Stimulated activated effector memory CD8-positive, alpha-beta T cell treated with anti-CD3 and anti-CD28 coated beads, Interleukin-12 subunit alpha, Interleukin-12 subunit beta, amount 100 ng/mL, for 72 hours (primary cell): ENCODE measurements at regions not wholly inside any gene's neighbourhood (a gene's known extent, or its start where the extent isn't known, plus 50 kb on each side); places are given as distances from the start of the nearest gene placed in this dataset.

Experiments used
- ATAC-seq: fragments of 150-1000 bp; cut with Tn5 transposase; 2 replicates; pipeline ENCODE4 v1.10.0; 2021
- DNase-seq, 2 donors: peaks; one replicate each; pipeline ENCODE4 v3.0.0; 2021 to 2022; ENCODE audit warnings: low spot score in 2 of 2
- H3K27ac Mint-ChIP-seq: one replicate; pipeline ENCODE4 v1.8.0; 2022; ENCODE audit warnings: mild to moderate bottlenecking, mixed read lengths
- H3K36me3 Mint-ChIP-seq: one replicate; pipeline ENCODE4 v1.8.0; 2022; ENCODE audit warnings: mild to moderate bottlenecking, mixed read lengths
- H3K4me1 Mint-ChIP-seq: one replicate; pipeline ENCODE4 v1.8.0; 2022; ENCODE audit warnings: mixed read lengths
- H3K4me3 Mint-ChIP-seq: one replicate; pipeline ENCODE4 v1.8.0; 2022; ENCODE audit warnings: mild to moderate bottlenecking, mixed read lengths
- H3K9me3 Mint-ChIP-seq: one replicate; pipeline ENCODE4 v1.8.0; 2022; ENCODE audit warnings: mixed read lengths

- no peaks in the 10 kb centered on the region for H3K9me3 Mint-ChIP-seq
- H3K4me3 Mint-ChIP-seq, result no peak overlapping the region
- peaks cover 5% of the 10 kb centered on the region for H3K4me1 Mint-ChIP-seq
- DNase-seq (no peak), ATAC-seq (no peak)
- H3K36me3 Mint-ChIP-seq, result no peaks in the 10 kb centered on the region
- no peak overlapping the region for H3K27ac Mint-ChIP-seq
Observed at GRCh38 chr1:11338284-11338924, 65.4 kb downstream of the UBIAD1 start.

DNA sequence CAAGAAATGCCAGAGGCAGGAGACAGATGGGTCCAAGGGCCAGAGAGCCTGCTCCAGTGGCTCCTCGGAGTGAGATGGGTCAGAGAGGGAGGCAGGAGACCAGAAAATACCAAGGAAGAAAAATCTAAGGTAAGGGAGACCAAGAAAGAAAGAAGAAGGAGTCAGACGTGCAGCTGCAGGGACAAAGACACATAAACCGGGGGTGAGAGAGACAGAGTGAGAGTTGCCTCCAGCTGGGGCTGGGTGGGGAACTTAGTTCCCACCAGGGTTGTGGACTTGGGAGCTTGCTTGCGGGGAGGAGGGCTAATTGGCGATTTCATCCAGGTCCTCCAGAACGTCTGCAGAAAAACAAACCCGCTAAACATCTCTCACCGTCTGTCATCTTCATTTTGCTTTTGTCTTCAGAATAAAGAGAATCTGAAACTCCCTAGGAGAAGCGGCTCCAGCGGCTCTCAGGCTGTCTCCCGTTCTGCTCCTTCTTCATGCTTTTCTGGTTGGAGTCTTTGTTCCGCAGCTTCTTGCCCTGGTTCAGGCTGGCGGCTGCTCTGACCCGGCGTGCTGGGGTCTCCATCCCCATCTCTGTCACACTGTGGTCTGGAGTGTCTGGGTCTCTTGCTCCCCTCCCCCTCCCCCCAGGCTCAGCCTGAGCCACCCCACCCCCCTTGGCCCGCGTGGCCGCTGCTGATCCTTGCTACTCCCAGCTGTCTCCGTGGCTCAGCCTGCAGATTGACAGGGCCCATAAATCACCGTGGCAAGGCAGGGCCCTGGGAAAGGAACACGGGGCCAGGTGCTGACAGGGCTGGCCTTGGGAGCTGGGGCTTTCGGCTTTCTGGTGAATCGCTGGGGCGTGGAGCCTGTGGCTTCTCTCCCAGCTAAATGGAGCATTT lies 66.6 kb downstream of the UBIAD1 start:
- no peak overlapping the region for H3K27ac Mint-ChIP-seq
- no peaks in the 10 kb centered on the region for H3K9me3 Mint-ChIP-seq
- DNase-seq (no peak), ATAC-seq (no peak)
- peaks cover 5% of the 10 kb centered on the region for H3K4me1 Mint-ChIP-seq
- H3K36me3 Mint-ChIP-seq, result no peaks in the 10 kb centered on the region
- no peak overlapping the region for H3K4me3 Mint-ChIP-seq

GRCh38 chr1:11340233-11340632 lies 67.2 kb downstream of the UBIAD1 start:
- H3K36me3 Mint-ChIP-seq, result no peaks in the 10 kb centered on the region
- no peak overlapping the region for H3K4me3 Mint-ChIP-seq

GRCh38 chr1:11341901-11342552 lies 69.0 kb downstream of the UBIAD1 start:
- no peaks in the 10 kb centered on the region for H3K4me1 Mint-ChIP-seq
- no peak for DNase-seq
- ATAC-seq, result no peak
- no peak overlapping the region for H3K4me3 Mint-ChIP-seq
- H3K9me3 Mint-ChIP-seq, result no peaks in the 10 kb centered on the region
- no peaks in the 10 kb centered on the region for H3K36me3 Mint-ChIP-seq
- H3K27ac Mint-ChIP-seq, result no peak overlapping the region

More at GRCh38 chr1:11340233-11340632, 67.2 kb downstream of the UBIAD1 start:
- peaks cover 2% of the 10 kb centered on the region for H3K4me1 Mint-ChIP-seq
- no peaks in the 10 kb centered on the region for H3K9me3 Mint-ChIP-seq
- ATAC-seq (no peak), DNase-seq (no peak)
- H3K27ac Mint-ChIP-seq, result no peak overlapping the region

DNA sequence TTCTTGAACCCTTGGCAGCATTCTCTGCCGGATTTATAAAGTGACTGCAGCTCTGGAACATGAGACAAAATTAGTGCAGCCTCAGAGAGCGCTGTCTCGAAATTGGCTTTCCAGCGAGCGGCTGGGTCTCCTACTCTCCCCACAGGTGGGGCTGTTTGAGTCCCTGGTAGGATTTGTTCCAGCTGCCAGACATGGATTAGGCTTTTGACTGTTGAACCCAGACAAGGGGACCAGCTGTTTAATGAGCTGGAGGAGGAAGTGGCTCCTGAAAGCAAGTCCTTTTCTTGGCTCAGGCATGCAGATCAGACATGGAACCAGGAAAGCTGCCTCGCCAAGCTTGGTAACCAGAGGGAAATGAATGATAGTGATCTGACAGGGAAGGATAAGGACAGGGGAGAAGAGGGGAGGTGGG lies 69.6 kb downstream of the UBIAD1 start:
- H3K4me3 Mint-ChIP-seq, result no peak overlapping the region
- H3K9me3 Mint-ChIP-seq, result no peaks in the 10 kb centered on the region
- H3K36me3 Mint-ChIP-seq, result no peaks in the 10 kb centered on the region
- no peak overlapping the region for H3K27ac Mint-ChIP-seq
- DNase-seq (no peak), ATAC-seq (no peak)
- H3K4me1 Mint-ChIP-seq, result no peaks in the 10 kb centered on the region

- ATAC-seq, result no peak
- no peak for DNase-seq
- H3K4me3 Mint-ChIP-seq, result no peak overlapping the region
- H3K4me1 Mint-ChIP-seq, result no peaks in the 10 kb centered on the region
- no peaks in the 10 kb centered on the region for H3K36me3 Mint-ChIP-seq
- H3K27ac Mint-ChIP-seq, result no peak overlapping the region
- H3K9me3 Mint-ChIP-seq, result no peaks in the 10 kb centered on the region
Observed at GRCh38 chr1:11345971-11346715, 73.1 kb downstream of the UBIAD1 start.

GRCh38 chr1:11350265-11350664 lies 77.3 kb downstream of the UBIAD1 start:
- no peak overlapping the region for H3K27ac Mint-ChIP-seq
- peaks cover 6% of the 10 kb centered on the region for H3K4me1 Mint-ChIP-seq
- no peak overlapping the region for H3K4me3 Mint-ChIP-seq
- ATAC-seq, result no peak
- peaks cover 4% of the 10 kb centered on the region for H3K9me3 Mint-ChIP-seq
- H3K36me3 Mint-ChIP-seq, result no peaks in the 10 kb centered on the region
- DNase-seq, result no peak

DNA sequence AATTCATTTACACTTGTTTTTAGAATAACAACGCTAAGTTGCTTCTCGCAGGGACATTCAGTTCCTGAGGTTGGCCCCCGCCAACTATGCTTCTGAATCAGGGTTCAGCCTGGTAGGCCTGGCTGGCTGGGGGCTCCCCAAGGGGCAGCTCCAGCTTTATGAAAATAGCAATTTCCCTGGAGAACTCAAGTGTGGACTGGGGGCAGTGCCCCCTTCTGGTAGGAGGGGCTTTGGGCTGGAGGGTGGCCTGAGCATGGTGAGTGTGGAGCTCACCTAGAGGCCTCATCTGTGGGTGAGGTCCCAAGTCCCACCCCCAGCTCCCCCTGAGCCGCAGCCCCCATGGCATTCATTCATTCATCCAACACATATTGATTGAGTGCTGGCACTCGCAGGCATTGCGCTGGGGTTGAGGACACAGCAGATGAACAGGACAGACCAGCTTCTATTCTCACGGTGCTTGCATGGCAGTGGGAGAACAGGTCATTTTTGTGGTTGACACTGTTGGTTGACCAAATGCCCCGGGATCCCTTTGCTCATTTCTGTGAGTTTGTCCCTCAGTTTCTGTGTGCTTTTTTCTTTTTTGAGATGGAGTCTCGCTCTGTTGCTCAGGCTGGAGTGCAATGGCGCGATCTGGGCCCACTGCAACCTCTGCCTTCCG lies 79.2 kb downstream of the UBIAD1 start:
- H3K27ac Mint-ChIP-seq, result no peak overlapping the region
- H3K36me3 Mint-ChIP-seq, result no peaks in the 10 kb centered on the region
- H3K9me3 Mint-ChIP-seq, result peaks cover 4% of the 10 kb centered on the region
- ATAC-seq, result no peak
- no peak for DNase-seq
- H3K4me3 Mint-ChIP-seq, result no peak overlapping the region
- H3K4me1 Mint-ChIP-seq, result peaks cover 6% of the 10 kb centered on the region

GRCh38 chr1:11352816-11353799 lies 80.1 kb downstream of the UBIAD1 start:
- Mint-ChIP-seq H3K9me3 (peaks cover 4% of the 10 kb centered on the region), H3K4me3 (no peak overlapping the region), H3K36me3 (no peaks in the 10 kb centered on the region), H3K4me1 (peaks cover 6% of the 10 kb centered on the region), H3K27ac (peak overlapping the region; percentile 23)
- peak; percentile 40 for ATAC-seq
- no peak for DNase-seq

DNA sequence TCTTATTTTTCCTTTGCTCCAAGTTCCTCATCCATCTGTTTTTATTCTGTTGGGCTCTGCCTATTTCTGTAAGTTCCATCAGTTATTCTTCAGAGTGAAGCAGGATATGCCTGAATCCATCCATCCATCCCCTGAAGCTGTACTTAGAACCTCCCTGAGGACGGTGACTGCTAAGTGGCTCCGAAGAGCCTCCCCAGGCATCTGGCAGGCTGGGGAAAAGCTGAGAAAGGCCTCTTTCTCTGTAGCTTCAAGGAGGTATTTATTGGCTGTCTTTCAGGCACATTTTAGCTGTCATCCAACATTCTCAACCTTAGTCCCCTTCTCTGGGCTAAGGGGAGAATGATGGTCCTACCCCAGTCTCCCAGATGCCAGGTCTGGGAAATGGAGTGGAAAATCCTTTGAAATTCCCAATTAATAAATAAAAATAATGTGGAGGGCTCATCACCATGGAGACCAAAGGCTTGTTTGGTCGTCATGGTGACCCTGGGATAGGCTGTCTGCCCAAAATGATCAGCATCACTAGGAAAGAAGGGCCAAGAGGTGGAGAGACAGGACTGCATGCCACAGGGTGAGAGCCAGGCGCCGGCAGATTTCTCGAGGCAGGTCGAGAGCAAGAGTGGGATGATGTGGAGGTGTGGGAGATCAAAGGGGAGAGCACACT lies 82.0 kb downstream of the UBIAD1 start:
- Mint-ChIP-seq H3K36me3 (no peaks in the 10 kb centered on the region), H3K9me3 (peaks cover 4% of the 10 kb centered on the region), H3K27ac (no peak overlapping the region), H3K4me3 (no peak overlapping the region), H3K4me1 (peaks cover 6% of the 10 kb centered on the region)
- DNase-seq (no peak), ATAC-seq (no peak)

DNA sequence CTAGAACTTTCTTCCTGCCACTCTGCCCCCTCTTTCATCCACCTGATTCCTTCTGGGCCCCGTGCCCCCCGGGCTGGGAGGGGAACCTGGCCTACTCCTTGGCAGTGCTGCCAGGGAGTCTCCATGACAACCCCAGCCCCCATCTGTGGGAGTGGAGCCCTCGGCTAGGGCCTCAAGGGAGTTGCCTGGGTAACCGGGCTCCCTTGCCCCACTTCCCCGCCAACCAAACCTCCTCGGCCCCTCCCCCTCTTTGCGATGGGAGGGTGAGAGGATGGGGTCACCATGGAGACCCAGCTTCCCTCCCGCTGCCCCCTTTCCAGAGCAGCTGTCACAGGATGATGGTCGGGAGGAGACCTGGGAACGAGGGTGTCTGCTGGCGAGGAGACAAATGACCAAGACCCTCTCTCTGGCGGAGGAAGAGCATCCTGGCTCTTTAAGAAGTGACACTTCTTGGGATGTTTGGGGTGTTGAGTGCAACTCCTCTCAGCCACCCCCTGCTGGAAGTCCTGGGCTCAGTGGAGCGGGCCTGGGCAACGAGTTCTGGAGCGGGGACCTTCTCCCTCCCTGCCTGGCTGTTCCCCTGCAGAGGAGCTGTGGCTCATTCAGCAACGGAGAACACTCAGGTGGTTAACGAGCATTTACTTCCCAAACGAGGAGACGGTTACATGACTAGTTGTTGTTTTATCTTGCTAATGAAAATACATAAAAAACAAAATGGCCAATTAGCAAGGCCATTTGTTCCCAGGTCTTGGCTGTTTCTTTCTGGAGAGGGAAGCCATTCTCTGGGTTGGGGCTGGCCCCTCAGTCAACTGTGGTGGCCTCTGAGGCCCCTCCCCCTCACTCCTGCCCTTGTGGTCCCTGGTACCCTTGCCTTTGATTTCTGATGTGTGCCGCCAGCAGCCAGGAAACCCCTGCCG lies 82.8 kb downstream of the UBIAD1 start:
- ATAC-seq, result no peak
- no peak overlapping the region for H3K4me3 Mint-ChIP-seq
- H3K36me3 Mint-ChIP-seq, result no peaks in the 10 kb centered on the region
- peaks cover 4% of the 10 kb centered on the region for H3K9me3 Mint-ChIP-seq
- peaks cover 6% of the 10 kb centered on the region for H3K4me1 Mint-ChIP-seq
- no peak for DNase-seq
- H3K27ac Mint-ChIP-seq, result no peak overlapping the region

- Mint-ChIP-seq H3K36me3 (no peaks in the 10 kb centered on the region), H3K4me1 (peaks cover 6% of the 10 kb centered on the region), H3K27ac (no peak overlapping the region), H3K9me3 (peaks cover 4% of the 10 kb centered on the region), H3K4me3 (no peak overlapping the region)
- no peak for ATAC-seq
- DNase-seq, result no peak
Observed at GRCh38 chr1:11357276-11357675, 84.3 kb downstream of the UBIAD1 start.

GRCh38 chr1:11358984-11359383 lies 86.0 kb downstream of the UBIAD1 start:
- Mint-ChIP-seq H3K9me3 (peaks cover 4% of the 10 kb centered on the region), H3K36me3 (no peaks in the 10 kb centered on the region), H3K4me3 (no peak overlapping the region), H3K27ac (no peak overlapping the region), H3K4me1 (no peaks in the 10 kb centered on the region)
- ATAC-seq (no peak), DNase-seq (no peak)
